ENCODE measurements at regions not wholly inside any gene's neighbourhood (a gene's known extent, or its start where the extent isn't known, plus 50 kb on each side); places are given as distances from the start of the nearest gene placed in this dataset.

DNA sequence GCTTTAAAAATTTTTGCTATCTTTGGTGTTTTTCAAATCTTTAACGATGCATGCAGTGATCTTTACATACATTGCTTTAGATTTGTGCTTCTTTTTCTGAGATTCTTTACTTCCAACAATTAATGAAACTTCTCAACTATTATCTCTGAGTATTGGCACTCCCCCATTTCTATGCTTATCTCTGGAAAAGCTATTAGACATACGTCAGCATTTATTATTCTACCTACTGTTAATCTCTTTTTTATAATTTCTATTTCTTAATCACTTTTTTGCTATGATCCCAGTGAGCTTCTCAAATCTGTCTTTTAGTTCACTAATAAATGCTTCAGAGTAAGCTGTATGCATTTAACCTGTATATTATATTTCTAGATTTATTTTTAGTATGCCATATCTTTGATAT, 264.2 kb upstream of the TFAP2D start:
- TF ChIP-seq, protein P1, sequence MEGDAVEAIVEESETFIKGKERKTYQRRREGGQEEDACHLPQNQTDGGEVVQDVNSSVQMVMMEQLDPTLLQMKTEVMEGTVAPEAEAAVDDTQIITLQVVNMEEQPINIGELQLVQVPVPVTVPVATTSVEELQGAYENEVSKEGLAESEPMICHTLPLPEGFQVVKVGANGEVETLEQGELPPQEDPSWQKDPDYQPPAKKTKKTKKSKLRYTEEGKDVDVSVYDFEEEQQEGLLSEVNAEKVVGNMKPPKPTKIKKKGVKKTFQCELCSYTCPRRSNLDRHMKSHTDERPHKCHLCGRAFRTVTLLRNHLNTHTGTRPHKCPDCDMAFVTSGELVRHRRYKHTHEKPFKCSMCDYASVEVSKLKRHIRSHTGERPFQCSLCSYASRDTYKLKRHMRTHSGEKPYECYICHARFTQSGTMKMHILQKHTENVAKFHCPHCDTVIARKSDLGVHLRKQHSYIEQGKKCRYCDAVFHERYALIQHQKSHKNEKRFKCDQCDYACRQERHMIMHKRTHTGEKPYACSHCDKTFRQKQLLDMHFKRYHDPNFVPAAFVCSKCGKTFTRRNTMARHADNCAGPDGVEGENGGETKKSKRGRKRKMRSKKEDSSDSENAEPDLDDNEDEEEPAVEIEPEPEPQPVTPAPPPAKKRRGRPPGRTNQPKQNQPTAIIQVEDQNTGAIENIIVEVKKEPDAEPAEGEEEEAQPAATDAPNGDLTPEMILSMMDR (IDR thresholded peaks at IDR 0.05), result no peak
- no peak for TF ChIP-seq POLR2AphosphoS5 (IDR thresholded peaks at IDR 0.05)
- no peak for TF ChIP-seq POLR2A (IDR thresholded peaks at IDR 0.05)
